IPS DF 6.9 (cell line): ENCODE measurements at regions not wholly inside any gene's neighbourhood (a gene's known extent, or its start where the extent isn't known, plus 50 kb on each side); places are given as distances from the start of the nearest gene placed in this dataset.

Experiments
- DNase-seq: peaks from one replicate; pipeline ENCODE4 v3.0.0-alpha.2; 2013; ENCODE audit warnings: low read depth, low spot score
- H3K27ac ChIP-seq: one replicate; pipeline ENCODE4 v1.5.1; 2013; ENCODE audit warnings: low read length, control low read depth
- H3K27me3 ChIP-seq: 2 replicates; pipeline ENCODE4 v1.6.1; 2013; ENCODE audit warnings: mild to moderate bottlenecking, low read length; ENCODE audit not compliant: control insufficient read depth, insufficient read depth
- H3K36me3 ChIP-seq: 2 replicates; pipeline ENCODE4 v1.6.1; 2013; ENCODE audit warnings: low read length; ENCODE audit not compliant: control insufficient read depth, insufficient read depth
- H3K4me1 ChIP-seq: 2 replicates; pipeline ENCODE4 v1.6.1; 2013; ENCODE audit warnings: low read length; ENCODE audit not compliant: control insufficient read depth, insufficient read depth
- H3K4me3 ChIP-seq: 2 replicates; pipeline ENCODE4 v1.5.1; 2013; ENCODE audit warnings: mild to moderate bottlenecking, low read length
- H3K9me3 ChIP-seq: 2 replicates; pipeline ENCODE4 v1.6.1; 2013; ENCODE audit warnings: low read length, inconsistent platforms; ENCODE audit not compliant: control insufficient read depth, insufficient read depth
- WGBS: extraction: QIAGEN DNeasy Blood & Tissue Kit; methylation state at CpG from one replicate; pipeline ENCODE4 v1.1.7; 2013; ENCODE audit warnings: mixed read lengths, missing lambda C conversion rate; ENCODE audit not compliant: insufficient read length, insufficient coverage; 5-methylcytosine and 5-hydroxymethylcytosine counted together

DNA sequence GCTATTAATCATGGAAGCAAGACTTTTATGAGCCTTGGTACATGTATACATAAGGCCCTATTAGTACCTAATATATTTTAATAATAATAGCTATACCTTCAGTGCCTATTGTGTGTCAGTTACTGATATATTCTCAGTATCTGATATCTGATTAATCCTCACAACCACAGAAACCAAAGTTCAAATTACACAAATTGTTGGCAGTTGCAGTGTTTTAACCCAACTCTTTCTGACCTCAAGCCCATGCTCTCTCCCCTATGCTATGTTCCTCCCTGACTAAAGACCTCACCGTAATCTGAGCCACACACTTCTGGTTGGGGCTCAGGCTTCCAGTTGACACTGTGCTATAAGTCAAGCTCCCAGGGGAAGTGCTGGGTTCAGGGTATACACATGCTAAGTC lies 214.4 kb downstream of the SPTSSA start:
- DNase-seq: no peak
- H3K27ac ChIP-seq: no peak overlapping the region
- WGBS: no CpG with 5 or more reads among the region's 1 CpG
- no peaks in the 10 kb centered on the region for H3K36me3 ChIP-seq
- H3K4me1 ChIP-seq: no peaks in the 10 kb centered on the region
- no peaks in the 10 kb centered on the region for H3K27me3 ChIP-seq
- no peaks in the 10 kb centered on the region for H3K9me3 ChIP-seq
- no peak overlapping the region for H3K4me3 ChIP-seq

DNA sequence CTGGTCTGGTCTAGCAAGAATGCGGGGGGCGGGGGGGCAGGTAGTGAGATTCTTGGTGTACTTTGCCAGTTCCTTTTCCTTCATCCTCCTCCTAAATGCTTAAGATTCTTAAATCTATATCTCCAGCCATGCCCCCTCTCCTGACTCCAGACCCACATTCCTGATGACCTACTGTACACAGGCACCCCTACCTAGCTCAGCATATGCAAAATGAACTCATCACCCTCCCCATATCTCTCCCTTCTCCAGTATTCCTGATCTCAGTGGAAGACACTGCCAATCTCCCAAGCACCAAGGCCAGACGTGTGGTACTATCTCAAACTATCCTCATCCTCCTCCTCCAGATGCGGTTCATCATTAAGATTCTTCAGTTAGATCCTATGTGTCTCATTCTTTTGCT lies 215.8 kb downstream of the SPTSSA start:
- Histone ChIP-seq H3K27me3 (no peaks in the 10 kb centered on the region), H3K4me1 (no peaks in the 10 kb centered on the region), H3K27ac (no peak overlapping the region), H3K4me3 (no peak overlapping the region), H3K9me3 (no peaks in the 10 kb centered on the region), H3K36me3 (no peaks in the 10 kb centered on the region)
- no peak for DNase-seq
- no CpG with 5 or more reads among the region's 4 CpGs for WGBS

DNA sequence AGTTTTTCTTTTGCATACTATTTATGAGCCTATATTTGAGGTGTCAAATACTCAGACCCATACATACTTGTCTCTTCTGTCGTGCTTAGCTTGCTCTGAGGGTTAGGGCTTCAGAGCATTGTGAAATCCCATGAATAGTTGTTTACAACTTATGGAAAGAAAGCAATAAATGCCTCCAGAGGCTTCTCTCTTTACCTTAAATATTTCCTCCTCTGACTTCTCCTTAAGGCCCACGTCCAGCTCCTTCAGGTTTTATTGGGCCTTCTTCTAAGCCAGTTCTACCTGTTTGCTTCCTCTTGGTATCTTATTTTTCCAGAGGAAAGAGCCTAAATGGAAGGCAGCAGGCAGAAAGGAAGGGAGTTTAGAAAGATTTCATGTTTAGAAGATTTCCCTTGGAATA lies 218.6 kb downstream of the SPTSSA start:
- no peaks in the 10 kb centered on the region for H3K9me3 ChIP-seq
- H3K4me1 ChIP-seq: no peaks in the 10 kb centered on the region
- no peak overlapping the region for H3K27ac ChIP-seq
- no CpG with 5 or more reads among the region's 2 CpGs for WGBS
- H3K36me3 ChIP-seq: no peaks in the 10 kb centered on the region
- DNase-seq: no peak
- no peak overlapping the region for H3K4me3 ChIP-seq
- no peaks in the 10 kb centered on the region for H3K27me3 ChIP-seq

DNA sequence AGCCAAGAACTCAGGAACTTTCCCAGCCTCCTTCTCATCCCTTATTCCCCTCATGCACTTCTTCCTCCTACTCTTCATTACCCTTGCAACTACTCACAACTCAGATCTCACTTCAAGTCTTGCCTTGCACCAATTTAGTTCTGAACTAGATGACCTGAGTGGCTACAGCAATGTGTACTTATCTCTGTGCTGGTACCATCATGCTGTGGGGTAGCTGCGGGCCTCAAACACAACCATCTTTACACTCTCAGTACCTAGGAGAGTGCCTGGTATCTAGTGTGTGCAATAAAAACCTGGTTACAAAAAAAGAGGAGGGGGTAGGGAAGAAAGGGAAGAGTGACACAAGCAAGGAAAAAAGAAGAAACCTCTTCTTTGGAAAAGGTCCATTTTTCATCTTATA lies 219.0 kb downstream of the SPTSSA start:
- H3K4me1 ChIP-seq: no peaks in the 10 kb centered on the region
- WGBS: no CpG with 5 or more reads among the region's 1 CpG
- H3K4me3 ChIP-seq: no peak overlapping the region
- no peak overlapping the region for H3K27ac ChIP-seq
- no peaks in the 10 kb centered on the region for H3K36me3 ChIP-seq
- H3K27me3 ChIP-seq: no peaks in the 10 kb centered on the region
- DNase-seq: no peak
- H3K9me3 ChIP-seq: no peaks in the 10 kb centered on the region

DNA sequence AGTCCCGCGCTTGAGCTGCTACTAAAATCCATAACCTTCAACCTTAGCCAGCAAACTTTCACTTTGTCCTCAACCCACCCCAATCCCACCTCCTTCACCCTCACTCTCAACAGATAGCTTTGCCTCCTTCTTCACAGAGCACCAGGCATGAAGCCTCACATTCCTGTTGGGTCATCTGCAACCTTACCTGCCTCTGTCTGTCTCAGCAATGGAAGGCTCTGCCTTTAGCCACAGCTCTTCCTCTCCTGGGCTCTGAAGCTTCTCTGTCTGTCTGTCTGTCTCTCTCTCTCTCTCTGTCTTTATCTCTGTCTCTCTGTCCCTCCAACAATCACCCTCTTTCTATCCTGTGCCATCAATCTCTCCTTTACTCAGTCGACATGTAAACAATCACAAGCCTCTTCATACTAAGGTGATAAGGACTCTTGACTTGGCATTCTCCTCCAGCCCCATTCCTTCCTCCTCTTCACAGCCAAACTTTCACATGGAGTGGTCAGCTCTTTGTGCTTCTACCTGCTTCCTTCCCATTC lies 220.8 kb downstream of the SPTSSA start:
- no peaks in the 10 kb centered on the region for H3K4me1 ChIP-seq
- DNase-seq: no peak
- H3K9me3 ChIP-seq: no peaks in the 10 kb centered on the region
- WGBS: no CpG with 5 or more reads among the region's 3 CpGs
- no peak overlapping the region for H3K4me3 ChIP-seq
- no peaks in the 10 kb centered on the region for H3K27me3 ChIP-seq
- H3K27ac ChIP-seq: no peak overlapping the region
- H3K36me3 ChIP-seq: no peaks in the 10 kb centered on the region

DNA sequence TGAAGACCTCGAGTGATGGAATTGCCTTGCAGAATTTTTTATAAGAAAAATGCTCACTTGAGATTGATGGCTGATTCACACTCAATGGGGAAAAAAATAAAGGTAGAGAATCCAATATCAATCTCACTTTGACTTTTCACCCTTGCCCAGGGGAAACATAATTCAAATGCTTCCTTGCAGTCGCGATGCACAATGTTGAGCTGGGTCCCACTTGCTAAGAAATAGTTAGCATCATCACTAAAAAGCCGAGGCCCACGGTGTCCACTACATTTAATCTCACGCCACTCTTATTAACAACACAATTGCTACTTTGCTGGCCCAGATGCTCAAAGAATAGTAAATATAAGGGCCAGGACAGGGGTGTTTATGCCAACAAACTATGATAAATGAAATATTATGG lies 223.4 kb downstream of the SPTSSA start:
- Histone ChIP-seq H3K36me3 (no peaks in the 10 kb centered on the region), H3K4me1 (no peaks in the 10 kb centered on the region), H3K27me3 (peaks cover 1% of the 10 kb centered on the region; the same call in 1 of the 2 replicates), H3K4me3 (no peak overlapping the region), H3K9me3 (no peaks in the 10 kb centered on the region), H3K27ac (no peak overlapping the region)
- no CpG with 5 or more reads among the region's 6 CpGs for WGBS
- DNase-seq: no peak

DNA sequence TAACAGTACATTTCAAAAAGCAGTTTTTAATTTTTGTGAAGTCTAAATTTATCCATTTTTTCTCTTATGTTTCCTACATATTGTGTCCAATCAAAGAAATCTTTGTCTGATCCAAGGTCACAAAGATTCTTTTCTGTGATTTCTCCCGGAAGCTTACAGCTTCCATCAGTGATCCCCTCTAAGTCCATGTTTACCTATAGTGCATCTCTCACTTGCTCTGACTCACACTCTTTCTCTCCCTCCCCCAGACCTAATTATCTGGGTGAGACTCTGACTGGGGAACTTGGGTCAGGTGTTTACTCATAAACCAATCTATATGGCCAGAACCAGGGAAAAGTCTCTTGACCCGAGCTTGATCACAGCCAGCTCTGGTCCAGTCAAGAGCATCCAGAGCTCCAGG lies 224.4 kb downstream of the SPTSSA start:
- Histone ChIP-seq H3K27me3 (peaks cover 1% of the 10 kb centered on the region; the same call in 1 of the 2 replicates), H3K4me1 (no peaks in the 10 kb centered on the region), H3K36me3 (no peaks in the 10 kb centered on the region), H3K9me3 (no peaks in the 10 kb centered on the region), H3K4me3 (no peak overlapping the region), H3K27ac (no peak overlapping the region)
- DNase-seq: no peak
- no CpG with 5 or more reads among the region's 2 CpGs for WGBS

DNA sequence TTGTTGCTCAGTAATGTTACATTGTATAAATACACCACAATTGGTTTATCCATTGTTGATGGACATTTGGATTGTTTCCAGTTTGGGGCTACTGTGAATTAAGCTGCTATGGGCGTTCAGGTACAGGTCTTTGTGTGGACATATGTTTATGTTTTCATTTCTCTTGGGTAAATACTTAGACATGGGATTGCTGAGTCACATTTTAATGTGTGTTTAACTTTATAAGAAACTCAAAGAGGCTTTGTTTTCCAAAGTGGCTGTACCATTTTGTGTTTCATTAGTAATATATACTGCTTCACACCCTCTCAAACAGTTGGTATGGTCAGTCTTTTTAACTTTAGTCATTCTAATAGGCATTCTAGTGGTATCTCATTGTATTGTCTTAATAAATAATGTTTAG lies 225.0 kb downstream of the SPTSSA start:
- H3K9me3 ChIP-seq: no peaks in the 10 kb centered on the region
- H3K4me3 ChIP-seq: no peak overlapping the region
- no CpG with 5 or more reads among the region's 1 CpG for WGBS
- H3K4me1 ChIP-seq: no peaks in the 10 kb centered on the region
- no peak overlapping the region for H3K27ac ChIP-seq
- H3K27me3 ChIP-seq: peaks cover 1% of the 10 kb centered on the region; the same call in 1 of the 2 replicates
- no peak for DNase-seq
- H3K36me3 ChIP-seq: no peaks in the 10 kb centered on the region

DNA sequence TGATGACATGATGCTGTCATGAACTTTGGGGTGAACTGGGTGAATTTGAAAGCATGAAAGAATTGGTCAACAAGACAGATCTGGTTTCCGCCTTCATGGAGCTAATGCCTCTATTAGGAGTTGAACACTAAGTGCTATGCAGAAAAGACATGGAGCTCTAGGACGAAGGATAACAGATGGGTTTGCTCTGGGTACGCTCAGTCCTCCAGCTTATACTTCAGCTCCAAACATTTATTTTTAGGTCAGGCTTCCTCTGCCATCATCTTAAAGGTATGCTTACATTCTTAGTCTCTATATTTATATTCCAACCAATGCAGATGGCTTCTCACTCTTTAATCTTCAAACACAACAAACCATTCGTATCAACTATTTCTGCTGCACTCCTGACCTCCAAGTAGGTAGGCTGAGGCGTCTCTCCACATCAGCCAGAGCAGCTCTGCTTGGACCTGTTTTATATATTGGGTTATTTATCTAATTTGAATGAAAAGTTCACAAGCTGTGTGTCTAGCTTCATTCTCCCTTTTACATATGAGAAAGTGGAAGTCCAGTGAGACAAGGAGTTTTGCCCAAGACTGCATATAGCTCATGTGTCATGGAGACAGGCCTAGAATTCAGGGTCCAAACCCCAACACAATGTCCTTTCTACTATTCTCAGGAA lies 226.3 kb downstream of the SPTSSA start:
- Histone ChIP-seq H3K36me3 (no peaks in the 10 kb centered on the region), H3K4me3 (no peak overlapping the region), H3K27me3 (peaks cover 1% of the 10 kb centered on the region; the same call in 1 of the 2 replicates), H3K27ac (no peak overlapping the region), H3K4me1 (no peaks in the 10 kb centered on the region), H3K9me3 (no peaks in the 10 kb centered on the region)
- WGBS: 100% methylated on average over 1 of the region's 5 CpGs
- no peak for DNase-seq

DNA sequence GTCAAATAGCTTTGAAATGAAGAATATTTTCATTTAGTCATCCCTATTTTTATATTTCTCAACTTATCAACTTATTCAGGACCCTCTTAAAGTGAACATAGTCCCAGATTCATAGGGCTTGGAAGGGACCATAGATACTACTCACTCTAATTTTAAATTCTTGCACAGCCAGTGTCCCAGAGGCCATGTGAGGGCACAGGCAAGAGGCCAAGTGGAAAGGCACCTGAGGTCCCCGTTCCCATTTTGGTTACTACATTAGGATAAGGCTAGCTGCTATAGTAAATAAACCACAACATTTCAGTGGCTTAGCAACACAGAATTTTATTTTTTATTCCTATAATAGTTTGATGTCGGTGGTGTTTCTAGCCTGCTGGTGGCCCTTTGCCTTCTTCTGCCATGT lies 227.8 kb downstream of the SPTSSA start:
- Histone ChIP-seq H3K9me3 (no peaks in the 10 kb centered on the region), H3K4me3 (no peak overlapping the region), H3K27me3 (peaks cover 1% of the 10 kb centered on the region; the same call in 1 of the 2 replicates), H3K36me3 (no peaks in the 10 kb centered on the region), H3K4me1 (no peaks in the 10 kb centered on the region), H3K27ac (no peak overlapping the region)
- no CpG with 5 or more reads among the region's 2 CpGs for WGBS
- no peak for DNase-seq

DNA sequence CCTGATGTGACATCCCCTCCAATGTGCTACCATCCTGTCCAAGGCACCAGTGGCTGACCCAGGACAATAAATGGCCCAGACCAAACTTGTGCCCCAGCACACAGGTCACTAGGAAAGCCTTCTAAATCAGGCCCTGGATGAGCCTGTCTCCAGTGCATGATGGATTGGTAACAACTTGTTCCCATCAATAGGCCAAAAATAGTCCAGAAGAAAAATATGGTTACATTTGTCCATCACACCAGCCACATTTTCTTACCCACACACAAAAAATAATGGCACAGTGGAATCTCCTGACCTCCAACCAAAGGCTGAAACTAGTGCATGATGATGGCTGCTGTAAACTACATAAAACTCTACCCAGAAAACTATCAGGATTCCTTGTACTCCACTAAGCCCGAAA lies 228.4 kb downstream of the SPTSSA start:
- Histone ChIP-seq H3K27me3 (peaks cover 1% of the 10 kb centered on the region; the same call in 1 of the 2 replicates), H3K4me3 (no peak overlapping the region), H3K9me3 (no peaks in the 10 kb centered on the region), H3K27ac (no peak overlapping the region), H3K4me1 (no peaks in the 10 kb centered on the region), H3K36me3 (no peaks in the 10 kb centered on the region)
- WGBS: no CpG with 5 or more reads among the region's 1 CpG
- DNase-seq: no peak
